A549 (cell line): ENCODE measurements at regions not wholly inside any gene's neighbourhood (a gene's known extent, or its start where the extent isn't known, plus 50 kb on each side); places are given as distances from the start of the nearest gene placed in this dataset.

Source experiments
- ATAC-seq, 2 experiments: fragments of 200-7000 bp in 1 of 2; fragments of >200 bp in 1 of 2; cut with Nextera tagmentation in 1 of 2; cut with Tn5 transposase in 1 of 2; 3 replicates each; pipeline versions ENCODE4 v1.8.0 to v1.9.1; 2018 to 2020; ENCODE audit warnings: mild to moderate bottlenecking in 1 of 2, moderate library complexity in 1 of 2
- CTCF ChIA-PET: fragments of 300-600 bp; sonication (Branson Sonifier 250); formaldehyde crosslinking; extraction: SDS; loops from one replicate; lab custom pipeline; 2021; ENCODE audit warnings: antibody characterized with exemption, inconsistent platforms; lab: Yijun Ruan, JAX
- POLR2A ChIA-PET: fragments of 350-600 bp; formaldehyde crosslinking; extraction: SDS; loops from one replicate; lab custom pipeline; 2021; ENCODE audit warnings: antibody characterized with exemption, inconsistent platforms; lab: Yijun Ruan, JAX
- DNase-seq, 2 experiments: peaks; one replicate each; pipeline versions ENCODE4 v3.0.0 to v3.0.0-alpha.2; 2011 to 2016; ENCODE audit warnings: low read depth in 1 of 2, low spot score in 1 of 2
- FAIRE-seq: peaks from 2 replicates; lab custom pipeline; 2011; peaks lifted over from hg19 to GRCh38; lab: Jason Lieb, UNC
- H3K27ac ChIP-seq, 2 experiments: fragments of >200 bp; sonication (Bioruptor Twin); formaldehyde crosslinking; 3 replicates each; pipeline ENCODE4 v1.5.1; 2016 to 2017
- H3K4me1 ChIP-seq: fragments of >200 bp; sonication (Bioruptor Twin); formaldehyde crosslinking; 3 replicates; pipeline ENCODE4 v1.6.1; 2016
- H3K4me2 ChIP-seq: fragments of >200 bp; sonication (Bioruptor Twin); formaldehyde crosslinking; 3 replicates; pipeline ENCODE4 v1.6.1; 2016
- H3K4me3 ChIP-seq: fragments of >200 bp; sonication (Bioruptor Twin); formaldehyde crosslinking; 3 replicates; pipeline ENCODE4 v1.5.1; 2016
- H3K9me3 ChIP-seq: fragments of >200 bp; sonication (Bioruptor Twin); formaldehyde crosslinking; 3 replicates; pipeline ENCODE4 v1.6.1; 2016
- BHLHE40 ChIP-seq: IDR thresholded peaks from 2 replicates; pipeline ENCODE4 v1.6.1; 2012; ENCODE audit warnings: low read depth, low read length, inconsistent platforms
- CBX2 ChIP-seq: fragments of 200-600 bp; sonication (generic); IDR thresholded peaks from 2 replicates; pipeline ENCODE4 v1.6.1; 2016; ENCODE audit warnings: low read depth, mild to moderate bottlenecking, borderline replicate concordance
- CBX8 ChIP-seq: fragments of 200-600 bp; sonication (generic); IDR thresholded peaks from 2 replicates; pipeline ENCODE4 v1.6.1; 2016
- CHD4 ChIP-seq: fragments of 200-600 bp; sonication (generic); IDR thresholded peaks from 2 replicates; pipeline ENCODE4 v1.6.1; 2016; ENCODE audit warnings: antibody characterized with exemption, mild to moderate bottlenecking, borderline replicate concordance
- EHMT2 ChIP-seq: fragments of 200-600 bp; sonication (generic); IDR thresholded peaks from 2 replicates; pipeline ENCODE4 v1.6.1; 2016; ENCODE audit warnings: antibody characterized with exemption, low read depth, mild to moderate bottlenecking, moderate library complexity
- ELK1 ChIP-seq: fragments of 150-350 bp; IDR thresholded peaks from 2 replicates; pipeline ENCODE4 v1.6.1; 2014; ENCODE audit warnings: low read depth, mild to moderate bottlenecking, low read length
- EP300 ChIP-seq, 2 experiments: fragments of >200 bp; sonication (Bioruptor Twin); formaldehyde crosslinking; IDR thresholded peaks; 2 replicates in 1 of 2; 3 replicates in 1 of 2; pipeline ENCODE4 v1.6.1; 2016 to 2017
- ESRRA ChIP-seq: fragments of 150-350 bp; IDR thresholded peaks from 2 replicates; pipeline ENCODE4 v1.6.1; 2014; ENCODE audit warnings: mild to moderate bottlenecking, low read length, borderline replicate concordance
- HES2 ChIP-seq: fragments of >200 bp; sonication (Bioruptor Twin); formaldehyde crosslinking; IDR thresholded peaks from 2 replicates; pipeline ENCODE4 v1.6.1; 2016
- HEYL ChIP-seq: fragments of 250-450 bp; sonication (Bioruptor Pico); IDR thresholded peaks from 2 replicates; pipeline ENCODE4 v1.8.0; 2021; ENCODE audit warnings: mild to moderate bottlenecking, moderate library complexity
- HMGXB4 ChIP-seq: fragments of 250-450 bp; sonication (Bioruptor Pico); IDR thresholded peaks from 2 replicates; pipeline ENCODE4 v1.5.0; 2021; ENCODE audit warnings: mild to moderate bottlenecking, moderate library complexity, borderline replicate concordance
- HOXA7 ChIP-seq: fragments of 250-450 bp; sonication (Bioruptor Pico); IDR thresholded peaks from 2 replicates; pipeline ENCODE4 v1.5.0; 2020; ENCODE audit warnings: mild to moderate bottlenecking, moderate library complexity
- HOXB13 ChIP-seq: fragments of 250-450 bp; sonication (Bioruptor Pico); IDR thresholded peaks from 2 replicates; pipeline ENCODE4 v1.5.0; 2020; ENCODE audit warnings: low read depth, mild to moderate bottlenecking, moderate library complexity
- JUNB ChIP-seq: fragments of >200 bp; sonication (Bioruptor Twin); formaldehyde crosslinking; IDR thresholded peaks from 2 replicates; pipeline ENCODE4 v1.6.1; 2016
- KDM1A ChIP-seq: fragments of 200-600 bp; sonication (generic); IDR thresholded peaks from 2 replicates; pipeline ENCODE4 v1.6.1; 2016; ENCODE audit warnings: low read depth, mild to moderate bottlenecking
- MAFK ChIP-seq: fragments of 450-650 bp; IDR thresholded peaks from 2 replicates; pipeline ENCODE4 v1.6.1; 2014; ENCODE audit not compliant: partially characterized antibody
- MAZ ChIP-seq: fragments of 150-350 bp; IDR thresholded peaks from 2 replicates; pipeline ENCODE4 v1.6.1; 2014; ENCODE audit warnings: antibody characterized with exemption, low read depth, low read length, borderline replicate concordance
- MYC ChIP-seq: IDR thresholded peaks from 2 replicates; pipeline ENCODE4 v1.6.1; 2012; ENCODE audit warnings: mild to moderate bottlenecking, inconsistent platforms, low read length, improper control_type of control experiment, borderline replicate concordance
- NPAS2 ChIP-seq: fragments of 250-450 bp; sonication (Bioruptor Pico); IDR thresholded peaks from 2 replicates; pipeline ENCODE4 v1.8.0; 2022; ENCODE audit warnings: mild to moderate bottlenecking, moderate library complexity, borderline replicate concordance
- PBX3 ChIP-seq: IDR thresholded peaks from 2 replicates; pipeline ENCODE4 v1.6.1; 2012
- PHF8 ChIP-seq: fragments of 200-600 bp; sonication (generic); IDR thresholded peaks from 2 replicates; pipeline ENCODE4 v1.6.1; 2016; ENCODE audit warnings: low read depth, mild to moderate bottlenecking, antibody characterized with exemption, moderate library complexity, borderline replicate concordance
- RAD21 ChIP-seq, 2 experiments: fragments of >200 bp in 1 of 2; sonication (Bioruptor Twin) in 1 of 2; formaldehyde crosslinking in 1 of 2; IDR thresholded peaks in 1 of 2; conservative IDR thresholded peaks in 1 of 2; 2 replicates in 1 of 2; 3 replicates in 1 of 2; pipeline ENCODE4 v1.6.1; 2012 to 2018; ENCODE audit warnings: inconsistent platforms in 1 of 2
- RARB ChIP-seq: fragments of 250-450 bp; sonication (Bioruptor Pico); IDR thresholded peaks from 2 replicates; pipeline ENCODE4 v1.8.0; 2021; ENCODE audit warnings: mild to moderate bottlenecking, moderate library complexity
- RCOR1 ChIP-seq: fragments of 150-350 bp; IDR thresholded peaks from 2 replicates; pipeline ENCODE4 v1.6.1; 2014; ENCODE audit warnings: antibody characterized with exemption, low read length, low read depth
- RFX5 ChIP-seq: fragments of 450-650 bp; IDR thresholded peaks from 2 replicates; pipeline ENCODE4 v1.7.1; 2014; ENCODE audit warnings: antibody characterized with exemption, mild to moderate bottlenecking, moderate library complexity
- RNF2 ChIP-seq: fragments of 200-600 bp; sonication (generic); IDR thresholded peaks from 2 replicates; pipeline ENCODE4 v1.6.1; 2016; ENCODE audit warnings: low read depth, mild to moderate bottlenecking, antibody characterized with exemption, moderate library complexity, borderline replicate concordance
- SMC3 ChIP-seq: fragments of >200 bp; sonication (Bioruptor Twin); formaldehyde crosslinking; IDR thresholded peaks from 3 replicates; pipeline ENCODE4 v1.6.1; 2018; ENCODE audit warnings: inconsistent platforms
- SREBF2 ChIP-seq: fragments of 450-650 bp; IDR thresholded peaks from 2 replicates; pipeline ENCODE4 v1.6.1; 2014; ENCODE audit warnings: mild to moderate bottlenecking, moderate library complexity
- USF2 ChIP-seq: fragments of 450-650 bp; IDR thresholded peaks from 2 replicates; pipeline ENCODE4 v1.6.1; 2014; ENCODE audit warnings: antibody characterized with exemption
- ZC3H11A ChIP-seq: fragments of 450-650 bp; IDR thresholded peaks from 2 replicates; pipeline ENCODE4 v1.6.1; 2014; ENCODE audit warnings: antibody characterized with exemption, mild to moderate bottlenecking
- WGBS: methylation state at CpG from one replicate; pipeline ENCODE4 v1.1.6; 2017; ENCODE audit errors: missing lambda C conversion rate; 5-methylcytosine and 5-hydroxymethylcytosine counted together

GRCh38 chr13:76239031-76239680 is 603.0 kb downstream of the LMO7 start:
- H3K27ac ChIP-seq: no peak overlapping the region
- H3K9me3 ChIP-seq: no peaks in the 10 kb centered on the region
- H3K4me3 ChIP-seq: no peak overlapping the region
- CTCF ChIA-PET: interaction anchor here (0.8 kb wide), 1 partner anchor 22 kb away, joined by 5 read pairs; no protein-coding TSS in a partner anchor
- FAIRE-seq (no peak), DNase-seq (no peak)
- H3K4me2 ChIP-seq: no peak overlapping the region
- TF ChIP-seq RARB (CRISPR knock-in tag) (no peak), MAFK (no peak), HOXB13 (CRISPR knock-in tag) (no peak), SMC3 (no peak), JUNB (no peak), RCOR1 (no peak), KDM1A (no peak), ZC3H11A (no peak), RNF2 (no peak), HOXA7 (CRISPR knock-in tag) (no peak), MYC (no peak), BHLHE40 (no peak), RFX5 (no peak), CBX2 (no peak), CBX8 (no peak)
- TF ChIP-seq, all 56 proteins: peak for 0
- H3K4me1 ChIP-seq: no peaks in the 10 kb centered on the region
- whole genome bisulfite sequencing: 38% methylated on average over 4 of the region's 4 CpGs
- no peak for ATAC-seq
- POLR2A ChIA-PET: no interaction called here

GRCh38 chr13:76231522-76232167 is 595.5 kb downstream of the LMO7 start:
- 43% methylated on average over 4 of the region's 4 CpGs for WGBS
- Histone ChIP-seq H3K27ac (no peak overlapping the region), H3K9me3 (no peaks in the 10 kb centered on the region), H3K4me1 (no peaks in the 10 kb centered on the region), H3K4me3 (no peak overlapping the region), H3K4me2 (no peak overlapping the region)
- no peak for FAIRE-seq
- no peak for DNase-seq
- no peak for TF ChIP-seq RFX5
- TF ChIP-seq SREBF2: no peak
- TF ChIP-seq MAZ: no peak
- TF ChIP-seq MAFK: no peak
- TF ChIP-seq ESRRA: no peak
- no peak for TF ChIP-seq HES2
- ChIA-PET CTCF (no interaction called here), POLR2A (no interaction called here)
- no peak for ATAC-seq

- ChIA-PET CTCF (no interaction called here), POLR2A (no interaction called here)
- Histone ChIP-seq H3K4me3 (no peak overlapping the region), H3K27ac (no peak overlapping the region), H3K4me2 (no peak overlapping the region), H3K4me1 (no peaks in the 10 kb centered on the region), H3K9me3 (no peaks in the 10 kb centered on the region)
- DNase-seq (no peak), ATAC-seq (no peak), FAIRE-seq (no peak)
- WGBS: 8% methylated on average over 2 of the region's 2 CpGs
- no peak for TF ChIP-seq EHMT2
- TF ChIP-seq ZC3H11A: no peak
- no peak for TF ChIP-seq USF2
- no peak for TF ChIP-seq EP300 (IDR thresholded peaks at IDR 0.05)
- TF ChIP-seq PBX3: no peak
- TF ChIP-seq RAD21 (conservative IDR thresholded peaks at IDR 0.05 in 1 of 2, IDR thresholded peaks at IDR 0.05 in 1 of 2): no peak
- TF ChIP-seq HEYL: no peak
- no peak for TF ChIP-seq NPAS2 (CRISPR knock-in tag)
- TF ChIP-seq RARB (CRISPR knock-in tag): no peak
- TF ChIP-seq ELK1: no peak
- TF ChIP-seq PHF8: no peak
- TF ChIP-seq HMGXB4 (CRISPR knock-in tag): no peak
- no peak for TF ChIP-seq CHD4
Measured at GRCh38 chr13:76229281-76229680, 593.2 kb downstream of the LMO7 start.
